B cell (primary cell): ENCODE measurements at regions not wholly inside any gene's neighbourhood (a gene's known extent, or its start where the extent isn't known, plus 50 kb on each side); places are given as distances from the start of the nearest gene placed in this dataset.

Experiments
- ATAC-seq: fragments of 200-7000 bp; cut with Tn5 transposase; one replicate; pipeline ENCODE4 v1.10.0; 2021; ENCODE audit warnings: low read depth, mild to moderate bottlenecking, moderate number of reproducible peaks, moderate library complexity
- CTCF ChIA-PET: fragments of 350-600 bp; sonication (Branson Sonifier 250); formaldehyde crosslinking; loops from one replicate; lab custom pipeline; 2021; ENCODE audit warnings: antibody characterized with exemption, inconsistent platforms; lab: Charles Lee
- POLR2A ChIA-PET: fragments of 350-600 bp; sonication (Branson Sonifier 250); formaldehyde crosslinking; loops from one replicate; lab custom pipeline; 2021; ENCODE audit warnings: antibody characterized with exemption; lab: Charles Lee
- DNase-seq: peaks from one replicate; pipeline ENCODE4 v3.0.0; 2013
- H2AFZ ChIP-seq: 2 replicates; pipeline ENCODE4 v1.6.1; 2012; ENCODE audit warnings: mild to moderate bottlenecking, low read depth, low read length; ENCODE audit not compliant: insufficient read depth, poor library complexity, severe bottlenecking
- H3K27ac ChIP-seq, 2 donors: 1 replicate in 1 of 2; 2 replicates in 1 of 2; pipeline ENCODE4 v1.5.1; 2012 to 2013; ENCODE audit warnings: low read length in 2 of 2, mild to moderate bottlenecking in 2 of 2, moderate library complexity in 1 of 2
- H3K27me3 ChIP-seq, 4 experiments: fragments of 200-600 bp in 1 of 4; sonication (generic) in 1 of 4; replicated peaks in 1 of 4; 1 replicate in 2 of 4; 2 replicates in 2 of 4; pipeline versions ENCODE4 v1.6.1 to v1.7.0; 2013 to 2016; ENCODE audit warnings: low read length in 3 of 4, mild to moderate bottlenecking in 2 of 4, mixed read lengths in 1 of 4, moderate library complexity in 1 of 4; ENCODE audit not compliant: insufficient read depth in 4 of 4, control insufficient read depth in 3 of 4; ENCODE audit errors: control extremely low read depth in 1 of 4
- H3K36me3 ChIP-seq, 2 experiments: replicated peaks in 1 of 2; 1 replicate in 1 of 2; 2 replicates in 1 of 2; pipeline versions ENCODE4 v1.6.1 to v1.7.1; 2013; ENCODE audit warnings: low read length in 1 of 2; ENCODE audit not compliant: insufficient read depth in 2 of 2, control insufficient read depth in 1 of 2; ENCODE audit errors: control extremely low read depth in 1 of 2, extremely low read depth in 1 of 2
- H3K4me1 ChIP-seq, 2 donors: fragments of 200-600 bp in 1 of 2; sonication (generic) in 1 of 2; 1 replicate in 1 of 2; 2 replicates in 1 of 2; pipeline versions ENCODE4 v1.5.1 to v1.6.1; 2013 to 2017; ENCODE audit warnings: low read length in 2 of 2; ENCODE audit not compliant: control insufficient read depth in 2 of 2, insufficient read depth in 2 of 2
- H3K4me2 ChIP-seq: replicated peaks from 2 replicates; pipeline ENCODE3; 2012; ENCODE audit warnings: mild to moderate bottlenecking, low read depth, low read length; ENCODE audit not compliant: poor library complexity, severe bottlenecking
- H3K4me3 ChIP-seq, 5 experiments: fragments of 200-600 bp in 1 of 5; sonication (generic) in 1 of 5; 1 replicate in 3 of 5; 2 replicates in 2 of 5; pipeline versions ENCODE4 v1.5.1 to v1.7.0; 2011 to 2016; ENCODE audit warnings: low read length in 4 of 5, mild to moderate bottlenecking in 4 of 5, low read depth in 2 of 5, control low read depth in 1 of 5, moderate library complexity in 1 of 5; ENCODE audit not compliant: insufficient read depth in 1 of 5; ENCODE audit errors: control extremely low read depth in 1 of 5, extremely low read depth in 1 of 5
- H3K79me2 ChIP-seq: fragments of 200-600 bp; sonication (generic); one replicate; pipeline ENCODE4 v1.6.0; 2016; ENCODE audit warnings: low read length; ENCODE audit not compliant: control insufficient read depth, insufficient read depth
- H3K9ac ChIP-seq: fragments of 200-600 bp; sonication (generic); 2 replicates; pipeline ENCODE4 v1.6.1; 2017; ENCODE audit warnings: mild to moderate bottlenecking, low read length, moderate library complexity
- H3K9me3 ChIP-seq, 3 donors: one replicate each; pipeline versions ENCODE4 v1.6.1 to v1.7.1; 2013; ENCODE audit warnings: low read length in 2 of 3; ENCODE audit not compliant: control insufficient read depth in 2 of 3, insufficient read depth in 1 of 3; ENCODE audit errors: control extremely low read depth in 1 of 3
- H4K20me1 ChIP-seq: 2 replicates; pipeline ENCODE4 v1.6.0; 2012; ENCODE audit warnings: mild to moderate bottlenecking, low read length; ENCODE audit not compliant: insufficient read depth, control insufficient read depth, poor library complexity, severe bottlenecking
- H3K27ac Mint-ChIP-seq: one replicate; pipeline ENCODE4 v1.8.0; 2021; ENCODE audit warnings: mixed read lengths
- H3K27me3 Mint-ChIP-seq: one replicate; pipeline ENCODE4 v1.8.0; 2021; ENCODE audit warnings: mixed read lengths
- H3K4me1 Mint-ChIP-seq: one replicate; pipeline ENCODE4 v1.8.0; 2021; ENCODE audit warnings: mixed read lengths
- H3K4me3 Mint-ChIP-seq: one replicate; pipeline ENCODE4 v1.8.0; 2021; ENCODE audit warnings: mixed read lengths
- H3K9me3 Mint-ChIP-seq: one replicate; pipeline ENCODE4 v1.8.0; 2022; ENCODE audit warnings: mixed read lengths; ENCODE audit not compliant: insufficient read depth
- CTCF ChIP-seq: fragments of 200-600 bp; IDR thresholded peaks from one replicate; pipeline ENCODE4 v1.8.0; 2022; ENCODE audit warnings: antibody characterized with exemption, mild to moderate bottlenecking
- EZH2 ChIP-seq: IDR thresholded peaks from 2 replicates; pipeline ENCODE4 v1.6.1; 2012; ENCODE audit warnings: borderline replicate concordance, low read depth, mild to moderate bottlenecking, moderate library complexity, low read length; ENCODE audit not compliant: insufficient read depth, poor library complexity, severe bottlenecking
- WGBS: methylation state at CpG from one replicate; pipeline ENCODE4 v1.1.5; 2013; ENCODE audit warnings: missing lambda C conversion rate; ENCODE audit not compliant: insufficient coverage; 5-methylcytosine and 5-hydroxymethylcytosine counted together
- intact Hi-C: fragments of 100-400 bp; cut with micrococcal nuclease; formaldehyde crosslinking; loops from one replicate; pipeline ENCODE4 v1.10.0; 2022

GRCh38 chr5:115460472-115460871, 84.1 kb downstream of the FEM1C start:
- Histone ChIP-seq H3K4me1 (no peaks in the 10 kb centered on the region), H4K20me1 (no peaks in the 10 kb centered on the region), H3K9ac (no peak overlapping the region), H3K9me3 (no peaks in the 10 kb centered on the region), H3K27me3 (peaks cover 0 to 3% (median 0%) of the 10 kb centered on the region in 4 experiments), H2AFZ (no peak overlapping the region), H3K36me3 (no peaks in the 10 kb centered on the region), H3K4me3 (no peak overlapping the region), H3K79me2 (no peaks in the 10 kb centered on the region), H3K27ac (no peak overlapping the region), H3K4me2 (no peak overlapping the region)
- Mint-ChIP-seq H3K27me3 (peaks cover 9% of the 10 kb centered on the region), H3K4me3 (no peak overlapping the region), H3K9me3 (no peaks in the 10 kb centered on the region), H3K27ac (no peak overlapping the region), H3K4me1 (no peaks in the 10 kb centered on the region)
- ChIA-PET CTCF (no interaction called here), POLR2A (no interaction called here)
- TF ChIP-seq EZH2 (no peak), CTCF (no peak)
- ATAC-seq: no peak
- 49% methylated on average over 2 of the region's 2 CpGs for WGBS
- DNase-seq: no peak
- intact Hi-C loops: no loop called here

GRCh38 chr5:115459855-115460341, 84.7 kb downstream of the FEM1C start:
- CTCF ChIA-PET: no interaction called here
- POLR2A ChIA-PET: no interaction called here
- H3K9me3 ChIP-seq: no peaks in the 10 kb centered on the region
- peaks cover 0 to 3% (median 0%) of the 10 kb centered on the region in 4 experiments for H3K27me3 ChIP-seq
- 83% methylated on average over 1 of the region's 1 CpG for WGBS
- no peak overlapping the region for H3K4me3 Mint-ChIP-seq
- H2AFZ ChIP-seq: no peak overlapping the region
- ATAC-seq (no peak), DNase-seq (no peak)
- TF ChIP-seq EZH2 (no peak), CTCF (no peak)
- no peak overlapping the region for H3K9ac ChIP-seq
- no peak overlapping the region for H3K27ac Mint-ChIP-seq
- no peak overlapping the region for H3K4me2 ChIP-seq
- no peaks in the 10 kb centered on the region for H3K79me2 ChIP-seq
- H3K36me3 ChIP-seq: no peaks in the 10 kb centered on the region
- no peaks in the 10 kb centered on the region for H3K4me1 ChIP-seq
- intact Hi-C loops: no loop called here
- no peaks in the 10 kb centered on the region for H4K20me1 ChIP-seq
- H3K4me3 ChIP-seq: no peak overlapping the region
- H3K27ac ChIP-seq: no peak overlapping the region
- H3K4me1 Mint-ChIP-seq: no peaks in the 10 kb centered on the region
- H3K9me3 Mint-ChIP-seq: no peaks in the 10 kb centered on the region
- peaks cover 9% of the 10 kb centered on the region for H3K27me3 Mint-ChIP-seq
